A549 (cell line): ENCODE measurements at regions not wholly inside any gene's neighbourhood (a gene's known extent, or its start where the extent isn't known, plus 50 kb on each side); places are given as distances from the start of the nearest gene placed in this dataset.
A peak's percentile ranks its signal among the peaks of the same experiment; 100 is the strongest.

Experiments used
- ATAC-seq, 2 experiments: fragments of 200-7000 bp in 1 of 2; fragments of >200 bp in 1 of 2; cut with Nextera tagmentation in 1 of 2; cut with Tn5 transposase in 1 of 2; 3 replicates each; pipeline versions ENCODE4 v1.8.0 to v1.9.1; 2018 to 2020; ENCODE audit warnings: mild to moderate bottlenecking in 1 of 2, moderate library complexity in 1 of 2
- CTCF ChIA-PET: fragments of 300-600 bp; sonication (Branson Sonifier 250); formaldehyde crosslinking; extraction: SDS; loops from one replicate; lab custom pipeline; 2021; ENCODE audit warnings: antibody characterized with exemption, inconsistent platforms; lab: Yijun Ruan, JAX
- POLR2A ChIA-PET: fragments of 350-600 bp; formaldehyde crosslinking; extraction: SDS; loops from one replicate; lab custom pipeline; 2021; ENCODE audit warnings: antibody characterized with exemption, inconsistent platforms; lab: Yijun Ruan, JAX
- DNase-seq, 2 experiments: peaks; one replicate each; pipeline versions ENCODE4 v3.0.0 to v3.0.0-alpha.2; 2011 to 2016; ENCODE audit warnings: low read depth in 1 of 2, low spot score in 1 of 2
- FAIRE-seq: peaks from 2 replicates; lab custom pipeline; 2011; peaks lifted over from hg19 to GRCh38; lab: Jason Lieb, UNC
- H3K27ac ChIP-seq, 2 experiments: fragments of >200 bp; sonication (Bioruptor Twin); formaldehyde crosslinking; 3 replicates each; pipeline ENCODE4 v1.5.1; 2016 to 2017
- H3K4me1 ChIP-seq: fragments of >200 bp; sonication (Bioruptor Twin); formaldehyde crosslinking; 3 replicates; pipeline ENCODE4 v1.6.1; 2016
- H3K4me2 ChIP-seq: fragments of >200 bp; sonication (Bioruptor Twin); formaldehyde crosslinking; 3 replicates; pipeline ENCODE4 v1.6.1; 2016
- H3K4me3 ChIP-seq: fragments of >200 bp; sonication (Bioruptor Twin); formaldehyde crosslinking; 3 replicates; pipeline ENCODE4 v1.5.1; 2016
- H3K9me3 ChIP-seq: fragments of >200 bp; sonication (Bioruptor Twin); formaldehyde crosslinking; 3 replicates; pipeline ENCODE4 v1.6.1; 2016
- ATOH8 ChIP-seq: fragments of 250-450 bp; sonication (Bioruptor Pico); IDR thresholded peaks from 2 replicates; pipeline ENCODE4 v1.5.0; 2020; ENCODE audit warnings: low read depth, mild to moderate bottlenecking, moderate library complexity
- BHLHE40 ChIP-seq: IDR thresholded peaks from 2 replicates; pipeline ENCODE4 v1.6.1; 2012; ENCODE audit warnings: low read depth, low read length, inconsistent platforms
- CBX2 ChIP-seq: fragments of 200-600 bp; sonication (generic); IDR thresholded peaks from 2 replicates; pipeline ENCODE4 v1.6.1; 2016; ENCODE audit warnings: low read depth, mild to moderate bottlenecking, borderline replicate concordance
- CEBPB ChIP-seq, 2 experiments: fragments of >200 bp in 1 of 2; sonication (Bioruptor Twin) in 1 of 2; formaldehyde crosslinking in 1 of 2; IDR thresholded peaks; 2 replicates each; pipeline ENCODE4 v1.6.1; 2012 to 2016
- CHD4 ChIP-seq: fragments of 200-600 bp; sonication (generic); IDR thresholded peaks from 2 replicates; pipeline ENCODE4 v1.6.1; 2016; ENCODE audit warnings: antibody characterized with exemption, mild to moderate bottlenecking, borderline replicate concordance
- CTCF ChIP-seq: fragments of >200 bp; sonication (Bioruptor Twin); formaldehyde crosslinking; IDR thresholded peaks from 3 replicates; pipeline ENCODE4 v1.5.1; 2016
- E2F6 ChIP-seq: IDR thresholded peaks from 2 replicates; pipeline ENCODE4 v1.6.1; 2012; ENCODE audit warnings: low read depth, borderline replicate concordance
- EP300 ChIP-seq, 2 experiments: fragments of >200 bp; sonication (Bioruptor Twin); formaldehyde crosslinking; IDR thresholded peaks; 2 replicates in 1 of 2; 3 replicates in 1 of 2; pipeline ENCODE4 v1.6.1; 2016 to 2017
- ESRRA ChIP-seq: fragments of 150-350 bp; IDR thresholded peaks from 2 replicates; pipeline ENCODE4 v1.6.1; 2014; ENCODE audit warnings: mild to moderate bottlenecking, low read length, borderline replicate concordance
- FOSB ChIP-seq: fragments of 250-450 bp; sonication (Bioruptor Pico); IDR thresholded peaks from 2 replicates; pipeline ENCODE4 v1.5.0; 2020; ENCODE audit warnings: mild to moderate bottlenecking, moderate library complexity
- FOSL2 ChIP-seq, 2 experiments: fragments of 450-650 bp in 1 of 2; fragments of >200 bp in 1 of 2; sonication (Bioruptor Twin) in 1 of 2; formaldehyde crosslinking; IDR thresholded peaks; 2 replicates each; pipeline versions ENCODE4 v1.5.0 to v1.6.1; 2016 to 2020; ENCODE audit warnings: mild to moderate bottlenecking in 1 of 2, moderate library complexity in 1 of 2
- GATA3 ChIP-seq: IDR thresholded peaks from 2 replicates; pipeline ENCODE4 v1.6.1; 2012; ENCODE audit warnings: borderline replicate concordance
- HDAC2 ChIP-seq: fragments of 200-600 bp; sonication (generic); IDR thresholded peaks from 2 replicates; pipeline ENCODE4 v1.6.1; 2016
- HEYL ChIP-seq: fragments of 250-450 bp; sonication (Bioruptor Pico); IDR thresholded peaks from 2 replicates; pipeline ENCODE4 v1.8.0; 2021; ENCODE audit warnings: mild to moderate bottlenecking, moderate library complexity
- HOXA7 ChIP-seq: fragments of 250-450 bp; sonication (Bioruptor Pico); IDR thresholded peaks from 2 replicates; pipeline ENCODE4 v1.5.0; 2020; ENCODE audit warnings: mild to moderate bottlenecking, moderate library complexity
- HOXB13 ChIP-seq: fragments of 250-450 bp; sonication (Bioruptor Pico); IDR thresholded peaks from 2 replicates; pipeline ENCODE4 v1.5.0; 2020; ENCODE audit warnings: low read depth, mild to moderate bottlenecking, moderate library complexity
- HOXB5 ChIP-seq: fragments of 250-450 bp; sonication (Bioruptor Pico); IDR thresholded peaks from 2 replicates; pipeline ENCODE4 v1.5.0; 2020; ENCODE audit warnings: mild to moderate bottlenecking, moderate library complexity
- JUNB ChIP-seq: fragments of >200 bp; sonication (Bioruptor Twin); formaldehyde crosslinking; IDR thresholded peaks from 2 replicates; pipeline ENCODE4 v1.6.1; 2016
- KDM5A ChIP-seq: fragments of 200-600 bp; sonication (generic); IDR thresholded peaks from 2 replicates; pipeline ENCODE4 v1.6.1; 2016; ENCODE audit warnings: antibody characterized with exemption, mild to moderate bottlenecking
- MAX ChIP-seq: IDR thresholded peaks from 2 replicates; pipeline ENCODE4 v1.6.1; 2012
- PBX3 ChIP-seq: IDR thresholded peaks from 2 replicates; pipeline ENCODE4 v1.6.1; 2012
- PHF8 ChIP-seq: fragments of 200-600 bp; sonication (generic); IDR thresholded peaks from 2 replicates; pipeline ENCODE4 v1.6.1; 2016; ENCODE audit warnings: low read depth, mild to moderate bottlenecking, antibody characterized with exemption, moderate library complexity, borderline replicate concordance
- RAD21 ChIP-seq, 2 experiments: fragments of >200 bp in 1 of 2; sonication (Bioruptor Twin) in 1 of 2; formaldehyde crosslinking in 1 of 2; IDR thresholded peaks in 1 of 2; conservative IDR thresholded peaks in 1 of 2; 2 replicates in 1 of 2; 3 replicates in 1 of 2; pipeline ENCODE4 v1.6.1; 2012 to 2018; ENCODE audit warnings: inconsistent platforms in 1 of 2
- RCOR1 ChIP-seq: fragments of 150-350 bp; IDR thresholded peaks from 2 replicates; pipeline ENCODE4 v1.6.1; 2014; ENCODE audit warnings: antibody characterized with exemption, low read length, low read depth
- RFX5 ChIP-seq: fragments of 450-650 bp; IDR thresholded peaks from 2 replicates; pipeline ENCODE4 v1.7.1; 2014; ENCODE audit warnings: antibody characterized with exemption, mild to moderate bottlenecking, moderate library complexity
- SMC3 ChIP-seq: fragments of >200 bp; sonication (Bioruptor Twin); formaldehyde crosslinking; IDR thresholded peaks from 3 replicates; pipeline ENCODE4 v1.6.1; 2018; ENCODE audit warnings: inconsistent platforms
- SREBF2 ChIP-seq: fragments of 450-650 bp; IDR thresholded peaks from 2 replicates; pipeline ENCODE4 v1.6.1; 2014; ENCODE audit warnings: mild to moderate bottlenecking, moderate library complexity
- TP53 ChIP-seq: fragments of 250-450 bp; sonication (Bioruptor Pico); IDR thresholded peaks from 2 replicates; pipeline ENCODE4 v1.5.0; 2021; ENCODE audit warnings: mild to moderate bottlenecking, moderate library complexity
- USF2 ChIP-seq: fragments of 450-650 bp; IDR thresholded peaks from 2 replicates; pipeline ENCODE4 v1.6.1; 2014; ENCODE audit warnings: antibody characterized with exemption
- ZNF302 ChIP-seq: fragments of 250-450 bp; sonication (Bioruptor Pico); IDR thresholded peaks from 2 replicates; pipeline ENCODE4 v1.9.0; 2021; ENCODE audit warnings: inconsistent platforms, mild to moderate bottlenecking, moderate library complexity
- ZSCAN20 ChIP-seq: fragments of 250-450 bp; sonication (Bioruptor Pico); IDR thresholded peaks from 2 replicates; pipeline ENCODE4 v1.8.0; 2022; ENCODE audit warnings: mild to moderate bottlenecking, moderate library complexity
- WGBS: methylation state at CpG from one replicate; pipeline ENCODE4 v1.1.6; 2017; ENCODE audit errors: missing lambda C conversion rate; 5-methylcytosine and 5-hydroxymethylcytosine counted together

- DNase-seq (peak; percentile 36 to 88), FAIRE-seq (no peak), ATAC-seq (peak; percentile 91 to 95)
- WGBS, result 37% methylated on average over 10 of the region's 10 CpGs
- POLR2A ChIA-PET, result no interaction called here
- H3K27ac ChIP-seq, result peak overlapping the region; percentile 67 to 77
- peaks cover 15% of the 10 kb centered on the region for H3K4me1 ChIP-seq
- peaks cover 12% of the 10 kb centered on the region for H3K9me3 ChIP-seq
- peak overlapping the region; percentile 48 for H3K4me2 ChIP-seq
- CTCF ChIA-PET, result interaction anchor here (0.8 to 6.1 kb wide), 11 partner anchors 27 to 682 kb away, joined by 3 to 63 read pairs (median 3); partner anchors contain the start of gene ACKR3
- TF ChIP-seq TP53 (no peak), E2F6 (peak; percentile 26; the same call in 1 of the 2 replicates), HDAC2 (no peak), USF2 (no peak), RCOR1 (no peak), GATA3 (no peak), HOXB13 (CRISPR knock-in tag) (no peak), HOXA7 (CRISPR knock-in tag) (no peak), RFX5 (no peak), HEYL (CRISPR knock-in tag) (no peak), HOXB5 (no peak), PHF8 (no peak), EP300 (IDR thresholded peaks at IDR 0.05) (0 out of 5 replicates have a peak, but pooled peaks of 1 of the 2 experiments have one; percentile 19), CBX2 (no peak), FOSB (CRISPR knock-in tag) (no peak), JUNB (peak; percentile 48; the same call in 1 of the 2 replicates), PBX3 (no peak), ZSCAN20 (no peak), ZNF302 (CRISPR knock-in tag) (no peak), FOSL2 (IDR thresholded peaks at IDR 0.05) (peak; percentile 14; the same call in 1 of the 2 replicates), FOSL2 (CRISPR knock-in tag; IDR thresholded peaks at IDR 0.05) (peak; percentile 68), MAX (peak; percentile 66), RAD21 (conservative IDR thresholded peaks at IDR 0.05 in 1 of 2, IDR thresholded peaks at IDR 0.05 in 1 of 2) (peak in 1 of 2 experiments; percentile 22; a peak in 2 of 5 replicates)
- no peak overlapping the region for H3K4me3 ChIP-seq
These were observed 60.4 kb upstream of the COPS8 start for GRCh38 chr2:237025090-237025865.

GRCh38 chr2:237026981-237027711 is 58.5 kb upstream of the COPS8 start:
- POLR2A ChIA-PET, result no interaction called here
- Histone ChIP-seq H3K27ac (peak overlapping the region; percentile 42 to 77; a peak in 5 of 6 replicates), H3K4me3 (no peak overlapping the region), H3K4me1 (peaks cover 15% of the 10 kb centered on the region), H3K4me2 (no peak overlapping the region), H3K9me3 (peaks cover 12% of the 10 kb centered on the region)
- CTCF ChIA-PET, result interaction anchor here (0.6 to 6.1 kb wide), 42 partner anchors 10 to 1248 kb away, joined by 3 to 63 read pairs (median 4); no protein-coding TSS in a partner anchor
- WGBS, result 52% methylated on average over 8 of the region's 8 CpGs
- no peak for FAIRE-seq
- TF ChIP-seq ATOH8, result no peak
- TF ChIP-seq SMC3, result peak; percentile 95
- no peak for TF ChIP-seq ESRRA
- peak; percentile 83 for TF ChIP-seq CTCF
- no peak for TF ChIP-seq SREBF2
- TF ChIP-seq CEBPB (IDR thresholded peaks at IDR 0.05), result no peak
- TF ChIP-seq RAD21 (conservative IDR thresholded peaks at IDR 0.05 in 1 of 2, IDR thresholded peaks at IDR 0.05 in 1 of 2), result peak; percentile 93 to 98
- no peak for TF ChIP-seq CHD4
- no peak for TF ChIP-seq MAX
- TF ChIP-seq KDM5A, result no peak
- no peak for TF ChIP-seq BHLHE40
- DNase-seq, result peak; percentile 29 to 78
- peak; percentile 80 to 89 for ATAC-seq
